Stimulated activated CD8-positive, alpha-beta memory T cell treated with anti-CD3 and anti-CD28 coated beads, Interleukin-7, amount 100 ng/mL, for 24 hours (primary cell): ENCODE measurements at regions not wholly inside any gene's neighbourhood (a gene's known extent, or its start where the extent isn't known, plus 50 kb on each side); places are given as distances from the start of the nearest gene placed in this dataset.

Source experiments
- DNase-seq: peaks from one replicate; pipeline ENCODE4 v3.0.0-alpha.2; 2020; ENCODE audit warnings: low read depth

GRCh38 chr12:127542391-127542790 lies 724.6 kb upstream of the TMEM132C start:
- no peak for DNase-seq

GRCh38 chr12:127542931-127543330 lies 724.0 kb upstream of the TMEM132C start:
- no peak for DNase-seq

GRCh38 chr12:127546721-127547505 lies 720.1 kb upstream of the TMEM132C start:
- no peak for DNase-seq

- no peak for DNase-seq
Observed at GRCh38 chr12:127548123-127548553, 718.8 kb upstream of the TMEM132C start.

GRCh38 chr12:127550271-127550670 lies 716.7 kb upstream of the TMEM132C start:
- DNase-seq = no peak

GRCh38 chr12:127552838-127553237 lies 714.1 kb upstream of the TMEM132C start:
- no peak for DNase-seq

- DNase-seq = no peak
Observed at GRCh38 chr12:127555071-127555470, 711.9 kb upstream of the TMEM132C start.

- DNase-seq = no peak
Observed at GRCh38 chr12:127556231-127556886, 710.6 kb upstream of the TMEM132C start.

GRCh38 chr12:127558361-127558760 lies 708.6 kb upstream of the TMEM132C start:
- DNase-seq = no peak

- peak; percentile 28 for DNase-seq
Observed at GRCh38 chr12:127559349-127560040, 707.5 kb upstream of the TMEM132C start.

GRCh38 chr12:127560041-127560478 lies 706.9 kb upstream of the TMEM132C start:
- DNase-seq = no peak

- no peak for DNase-seq
Observed at GRCh38 chr12:127562816-127563215, 704.2 kb upstream of the TMEM132C start.

- DNase-seq = no peak
Observed at GRCh38 chr12:127565241-127565640, 701.7 kb upstream of the TMEM132C start.

- no peak for DNase-seq
Observed at GRCh38 chr12:127567531-127567930, 699.4 kb upstream of the TMEM132C start.

- no peak for DNase-seq
Observed at GRCh38 chr12:127570387-127570786, 696.6 kb upstream of the TMEM132C start.

GRCh38 chr12:127570793-127571360 lies 696.1 kb upstream of the TMEM132C start:
- no peak for DNase-seq

- no peak for DNase-seq
Observed at GRCh38 chr12:127571578-127571977, 695.4 kb upstream of the TMEM132C start.

GRCh38 chr12:127579446-127579845 lies 687.5 kb upstream of the TMEM132C start:
- DNase-seq = no peak

GRCh38 chr12:127582074-127582473 lies 684.9 kb upstream of the TMEM132C start:
- no peak for DNase-seq

- no peak for DNase-seq
Observed at GRCh38 chr12:127583041-127583440, 683.9 kb upstream of the TMEM132C start.

- DNase-seq = no peak
Observed at GRCh38 chr12:127588249-127588648, 678.7 kb upstream of the TMEM132C start.

- DNase-seq = no peak
Observed at GRCh38 chr12:127589541-127589940, 677.4 kb upstream of the TMEM132C start.

GRCh38 chr12:127590868-127591267 lies 676.1 kb upstream of the TMEM132C start:
- DNase-seq = no peak
